RWPE1 (cell line): ENCODE measurements at regions not wholly inside any gene's neighbourhood (a gene's known extent, or its start where the extent isn't known, plus 50 kb on each side); places are given as distances from the start of the nearest gene placed in this dataset.

ENCODE experiments used
- CTCF ChIA-PET: fragments of 350-600 bp; sonication (Branson Sonifier 250); formaldehyde crosslinking; extraction: SDS; loops from one replicate; lab custom pipeline; 2021; lab: Yijun Ruan, JAX
- POLR2A ChIA-PET: fragments of 400-600 bp; formaldehyde crosslinking; extraction: SDS; loops from one replicate; lab custom pipeline; 2020; ENCODE audit warnings: antibody characterized with exemption; ENCODE audit not compliant: low non-redundant PET; lab: Yijun Ruan, JAX
- DNase-seq: peaks from one replicate; pipeline ENCODE4 v3.0.0; 2012; ENCODE audit warnings: low spot score
- H3K27ac ChIP-seq: fragments of 450-650 bp; 2 replicates; pipeline ENCODE4 v1.5.1; 2017
- CTCF ChIP-seq: fragments of 450-650 bp; conservative IDR thresholded peaks from 2 replicates; pipeline ENCODE4 v1.5.1; 2017; ENCODE audit warnings: low read depth, mild to moderate bottlenecking

- POLR2A ChIA-PET, result no interaction called here
- no peak for TF ChIP-seq CTCF
- no peak overlapping the region for H3K27ac ChIP-seq
- DNase-seq, result no peak
- CTCF ChIA-PET, result no interaction called here
Observed at GRCh38 chr13:59441596-59442280, 722.0 kb downstream of the DIAPH3 start.

DNA sequence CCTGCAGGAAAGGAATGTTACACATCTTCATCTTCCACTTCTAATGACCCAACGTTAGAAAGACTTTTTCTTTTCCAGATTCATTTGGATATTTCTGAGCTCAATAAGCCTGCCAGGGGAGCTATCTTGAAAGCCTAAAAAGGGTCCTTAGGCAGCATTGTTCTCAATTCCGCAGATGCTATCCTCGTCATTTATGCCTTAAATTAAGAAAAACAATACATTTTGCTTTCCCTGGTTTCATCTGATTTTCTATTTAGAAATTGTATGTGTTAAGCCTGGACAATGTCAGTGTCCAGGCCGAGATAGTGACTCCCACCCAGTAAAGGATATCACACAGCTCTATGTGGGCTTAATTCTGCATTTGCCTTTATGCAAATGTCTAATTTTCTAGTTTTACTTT is 721.3 kb downstream of the DIAPH3 start:
- no peak for TF ChIP-seq CTCF
- ChIA-PET POLR2A (no interaction called here), CTCF (no interaction called here)
- no peak overlapping the region for H3K27ac ChIP-seq
- DNase-seq, result no peak

- TF ChIP-seq CTCF, result no peak
- no peak overlapping the region for H3K27ac ChIP-seq
- ChIA-PET POLR2A (no interaction called here), CTCF (interaction anchor here (0.7 kb wide), 1 partner anchor 886 kb away, joined by 6 read pairs; no protein-coding TSS in a partner anchor)
- no peak for DNase-seq
Observed at GRCh38 chr13:59442944-59443486, 720.7 kb downstream of the DIAPH3 start.

DNA sequence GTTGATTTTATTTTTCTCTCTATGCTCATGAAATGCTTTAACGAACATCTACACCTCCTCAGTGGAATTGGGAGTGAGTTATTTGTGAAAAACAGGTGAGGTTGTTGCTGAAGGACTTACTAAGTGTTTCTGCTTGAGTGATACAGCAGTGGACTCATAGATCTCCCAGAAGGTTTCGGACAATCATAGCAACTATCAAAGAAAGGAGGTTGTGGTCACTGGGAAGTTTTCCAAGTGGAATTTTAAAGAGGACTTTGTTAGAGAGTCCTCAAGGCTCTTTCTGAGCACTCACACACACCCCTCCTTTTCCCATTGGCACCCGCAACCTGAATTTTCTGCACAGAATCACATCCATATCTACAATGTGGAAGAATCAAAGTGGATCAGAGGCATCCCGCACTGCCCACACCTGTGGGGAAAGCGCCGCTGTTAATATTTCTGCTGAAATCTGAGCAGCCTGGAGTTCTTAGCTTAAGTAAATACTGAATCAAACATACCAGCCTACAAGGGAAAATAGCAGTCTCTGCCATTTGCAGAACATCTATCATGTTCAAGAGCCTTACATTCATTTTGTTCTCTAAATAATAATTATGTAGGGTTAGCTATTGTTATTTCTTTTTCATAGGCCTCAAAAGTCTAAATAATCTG is 719.4 kb downstream of the DIAPH3 start:
- ChIA-PET CTCF (no interaction called here), POLR2A (no interaction called here)
- TF ChIP-seq CTCF, result no peak

GRCh38 chr13:59445812-59446211 is 717.9 kb downstream of the DIAPH3 start:
- no peak for DNase-seq
- TF ChIP-seq CTCF, result no peak
- CTCF ChIA-PET, result no interaction called here
- no peak overlapping the region for H3K27ac ChIP-seq
- POLR2A ChIA-PET, result no interaction called here

More for the DNA sequence above, 719.4 kb downstream of the DIAPH3 start:
- H3K27ac ChIP-seq, result no peak overlapping the region
- no peak for DNase-seq

- ChIA-PET CTCF (interaction anchor here (0.6 kb wide), 1 partner anchor 47 kb away, joined by 5 read pairs; no protein-coding TSS in a partner anchor), POLR2A (no interaction called here)
- no peak overlapping the region for H3K27ac ChIP-seq
- no peak for TF ChIP-seq CTCF
- no peak for DNase-seq
Observed at GRCh38 chr13:59446391-59446790, 717.3 kb downstream of the DIAPH3 start.
